ENCODE measurements at regions not wholly inside any gene's neighbourhood (a gene's known extent, or its start where the extent isn't known, plus 50 kb on each side); places are given as distances from the start of the nearest gene placed in this dataset.

- CTCF ChIA-PET: interaction anchor here (0.6 kb wide), 1 partner anchor 814 kb away, joined by 4 read pairs; no protein-coding TSS in a partner anchor
- no peak overlapping the region for H3K4me2 ChIP-seq (ENCODE audit: low read depth, low read length)
These were observed 661.6 kb downstream of the QKI start for GRCh38 chr6:164075981-164076615.

More at GRCh38 chr6:164075981-164076615, 661.6 kb downstream of the QKI start:
- Histone ChIP-seq H4K5ac (ENCODE audit: low read depth, low read length) (no peak overlapping the region), H2AK5ac (ENCODE audit: low read depth, low read length) (no peak overlapping the region), H2BK15ac (ENCODE audit: low read depth, low read length) (no peak overlapping the region), H3K27me3 (ENCODE audit: control insufficient read depth, insufficient read depth, low read length) (no peaks in the 10 kb centered on the region), H3K4ac (ENCODE audit: low read depth, low read length) (no peak overlapping the region), H4K8ac (ENCODE audit: low read depth in 2 of 2, low read length in 2 of 2) (no peak overlapping the region), H3K4me3 (ENCODE audit: insufficient read depth, low read depth, low read length) (no peak overlapping the region), H4K91ac (ENCODE audit: insufficient read depth, low read depth, low read length) (no peak overlapping the region), H3K9ac (ENCODE audit: low read depth, low read length) (no peak overlapping the region), H2AFZ (replicated peaks; ENCODE audit: low read length, poor library complexity) (no peak overlapping the region), H3K14ac (replicated peaks; ENCODE audit: low read depth, low read length) (no peak overlapping the region), H3K23ac (ENCODE audit: low read depth, low read length) (no peak overlapping the region), H4K20me1 (ENCODE audit: insufficient read depth, low read length) (no peaks in the 10 kb centered on the region), H3K36me3 (ENCODE audit: control insufficient read depth, insufficient read depth, low read length) (no peaks in the 10 kb centered on the region), H3K27ac (ENCODE audit: insufficient read depth, low read length) (no peak overlapping the region), H3K79me1 (ENCODE audit: low read depth in 1 of 2, low read length in 2 of 2) (no peaks in the 10 kb centered on the region), H2BK20ac (ENCODE audit: low read depth, low read length) (no peak overlapping the region), H3K4me1 (ENCODE audit: control insufficient read depth, insufficient read depth, low read length) (no peaks in the 10 kb centered on the region), H3K18ac (ENCODE audit: low read depth, low read length) (no peak overlapping the region), H2AK9ac (replicated peaks; ENCODE audit: low read depth, low read length, poor library complexity) (no peak overlapping the region), H3K9me1 (ENCODE audit: insufficient read depth, low read length) (no peaks in the 10 kb centered on the region), H2BK5ac (ENCODE audit: low read depth, low read length, poor library complexity, severe bottlenecking) (no peak overlapping the region), H3K9me3 (ENCODE audit: control insufficient read depth, insufficient read depth, low read length) (peaks cover 27% of the 10 kb centered on the region), H2BK120ac (ENCODE audit: low read depth, low read length) (no peak overlapping the region), H3K56ac (ENCODE audit: extremely low read depth, insufficient read depth, low read length) (no peak overlapping the region)
- POLR2A ChIA-PET (ENCODE audit: unreplicated experiment): interaction anchor here (0.7 kb wide), 1 partner anchor 38 kb away, joined by 7 read pairs; no protein-coding TSS in a partner anchor
- intact Hi-C loops (cut with micrococcal nuclease) (no loop called here), dilution Hi-C loops (cut with HindIII; ENCODE audit: low sequenced_read_pairs, unreplicated experiment) (no loop called here), in situ Hi-C loops (cut with MboI; ENCODE audit: low sequenced_read_pairs) (no loop called here)
- no peak for DNase-seq
- TF ChIP-seq FOS (IDR thresholded peaks at IDR 0.05; ENCODE audit: low read depth, low read length): no peak
- no peak for TF ChIP-seq MAZ (IDR thresholded peaks at IDR 0.05; ENCODE audit: borderline replicate concordance, low read depth, low read length)
- TF ChIP-seq MAFK (IDR thresholded peaks at IDR 0.05; ENCODE audit: low read depth, low read length): no peak
- no peak for TF ChIP-seq POLR2A (IDR thresholded peaks at IDR 0.05; ENCODE audit: low read depth, low read length)
- no peak for TF ChIP-seq MXI1 (IDR thresholded peaks at IDR 0.05; ENCODE audit: borderline replicate concordance, low read depth, low read length)
- no peak for TF ChIP-seq NFE2L2 (IDR thresholded peaks at IDR 0.05; ENCODE audit: low read depth, low read length)
- TF ChIP-seq RFX5 (IDR thresholded peaks at IDR 0.05; ENCODE audit: low read depth, low read length): no peak
- no peak for TF ChIP-seq USF2 (IDR thresholded peaks at IDR 0.05; ENCODE audit: low read depth, low read length)
- no peak for TF ChIP-seq CTCF (conservative IDR thresholded peaks at IDR 0.05; ENCODE audit: low read depth, low read length)
- TF ChIP-seq CHD1 (IDR thresholded peaks at IDR 0.05; ENCODE audit: low read depth, low read length): no peak
- TF ChIP-seq SMC3 (IDR thresholded peaks at IDR 0.05; ENCODE audit: low read depth, low read length): no peak
- no peak for TF ChIP-seq ELK1 (IDR thresholded peaks at IDR 0.05; ENCODE audit: borderline replicate concordance, low read depth, low read length)
- ATAC-seq (ENCODE audit: low read depth): no peak
- WGBS, 2 experiments (ENCODE audit: extremely low coverage in 2 of 2, insufficient read length in 1 of 2): 37% methylated on average over 2 of the region's 10 CpGs; no CpG with 5 or more reads in 1 of the 2 experiments
- no TSS peak for BruUV-seq (replicated peaks)

Measured in IMR-90 (cell line).